K562 (cell line): ENCODE measurements at regions not wholly inside any gene's neighbourhood (a gene's known extent, or its start where the extent isn't known, plus 50 kb on each side); places are given as distances from the start of the nearest gene placed in this dataset.

Experiments
- FOXK1 ChIP-seq: sonication (generic); formaldehyde crosslinking; IDR thresholded peaks from 2 replicates; pipeline ENCODE4 v1.8.0; 2022; ENCODE audit warnings: missing genetic modification reagents, mild to moderate bottlenecking, borderline replicate concordance
- TF ChIP-seq, protein P1 (sequence below), 3 experiments: IDR thresholded peaks in 2 of 3; conservative IDR thresholded peaks in 1 of 3; 2 replicates each; pipeline ENCODE4 v1.5.1; 2011 to 2012; ENCODE audit warnings: low read length in 3 of 3, mild to moderate bottlenecking in 3 of 3, control low read depth in 2 of 3, improper control_type of control experiment in 1 of 3, inconsistent platforms in 1 of 3, low read depth in 1 of 3, mixed read lengths in 1 of 3, moderate library complexity in 1 of 3; ENCODE audit not compliant: insufficient read depth in 2 of 3

- no peak for TF ChIP-seq FOXK1 (CRISPR knock-in tag)
- TF ChIP-seq, protein P1, sequence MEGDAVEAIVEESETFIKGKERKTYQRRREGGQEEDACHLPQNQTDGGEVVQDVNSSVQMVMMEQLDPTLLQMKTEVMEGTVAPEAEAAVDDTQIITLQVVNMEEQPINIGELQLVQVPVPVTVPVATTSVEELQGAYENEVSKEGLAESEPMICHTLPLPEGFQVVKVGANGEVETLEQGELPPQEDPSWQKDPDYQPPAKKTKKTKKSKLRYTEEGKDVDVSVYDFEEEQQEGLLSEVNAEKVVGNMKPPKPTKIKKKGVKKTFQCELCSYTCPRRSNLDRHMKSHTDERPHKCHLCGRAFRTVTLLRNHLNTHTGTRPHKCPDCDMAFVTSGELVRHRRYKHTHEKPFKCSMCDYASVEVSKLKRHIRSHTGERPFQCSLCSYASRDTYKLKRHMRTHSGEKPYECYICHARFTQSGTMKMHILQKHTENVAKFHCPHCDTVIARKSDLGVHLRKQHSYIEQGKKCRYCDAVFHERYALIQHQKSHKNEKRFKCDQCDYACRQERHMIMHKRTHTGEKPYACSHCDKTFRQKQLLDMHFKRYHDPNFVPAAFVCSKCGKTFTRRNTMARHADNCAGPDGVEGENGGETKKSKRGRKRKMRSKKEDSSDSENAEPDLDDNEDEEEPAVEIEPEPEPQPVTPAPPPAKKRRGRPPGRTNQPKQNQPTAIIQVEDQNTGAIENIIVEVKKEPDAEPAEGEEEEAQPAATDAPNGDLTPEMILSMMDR (IDR thresholded peaks at IDR 0.05 in 2 of 3, conservative IDR thresholded peaks at IDR 0.05 in 1 of 3; ENCODE audit: insufficient read depth in 2 of 3, low read depth in 1 of 3, low read length in 3 of 3): no peak
Measured at GRCh38 chr4:45317276-45317675, 590.9 kb upstream of the GNPDA2 start.
